Activated gamma-delta T cell (primary cell): ENCODE measurements at regions not wholly inside any gene's neighbourhood (a gene's known extent, or its start where the extent isn't known, plus 50 kb on each side); places are given as distances from the start of the nearest gene placed in this dataset.
"Not testable (repeated sequence)": the region's sequence is repeated elsewhere in the genome, so short reads cannot be mapped to it uniquely, and the experiment has no call there.

Experiments
- DNase-seq: peaks from one replicate; lab custom pipeline; 2025; lab: John Stamatoyannopoulos, UW

GRCh38 chr18:30705943-30706342 lies 336.6 kb downstream of the DSC3 start:
- DNase-seq, result no peak

- DNase-seq, result no peak
Observed at GRCh38 chr18:30698571-30698970, 344.0 kb downstream of the DSC3 start.

GRCh38 chr18:30696201-30696600 lies 346.3 kb downstream of the DSC3 start:
- DNase-seq, result no peak

- no peak for DNase-seq
Observed at GRCh38 chr18:30694773-30695172, 347.8 kb downstream of the DSC3 start.

GRCh38 chr18:30689216-30689615 lies 353.3 kb downstream of the DSC3 start:
- no peak for DNase-seq

GRCh38 chr18:30687501-30687900 lies 355.0 kb downstream of the DSC3 start:
- no peak for DNase-seq

GRCh38 chr18:30684825-30685481 lies 357.6 kb downstream of the DSC3 start:
- no peak for DNase-seq

- no peak for DNase-seq
Observed at GRCh38 chr18:30683836-30684235, 358.7 kb downstream of the DSC3 start.

- DNase-seq, result no peak
Observed at GRCh38 chr18:30682672-30683071, 359.9 kb downstream of the DSC3 start.

GRCh38 chr18:30679285-30679930 lies 363.1 kb downstream of the DSC3 start:
- DNase-seq, result no peak

- not testable (repeated sequence) for DNase-seq
Observed at GRCh38 chr18:30677813-30678212, 364.7 kb downstream of the DSC3 start.

- DNase-seq, result no peak
Observed at GRCh38 chr18:30676053-30676480, 366.5 kb downstream of the DSC3 start.

GRCh38 chr18:30675493-30675892 lies 367.0 kb downstream of the DSC3 start:
- no peak for DNase-seq

- DNase-seq, result no peak
Observed at GRCh38 chr18:30675072-30675471, 367.5 kb downstream of the DSC3 start.

GRCh38 chr18:30674596-30674995 lies 367.9 kb downstream of the DSC3 start:
- DNase-seq, result no peak

GRCh38 chr18:30672439-30672838 lies 370.1 kb downstream of the DSC3 start:
- not testable (repeated sequence) for DNase-seq

GRCh38 chr18:30658306-30658705 lies 384.2 kb downstream of the DSC3 start:
- DNase-seq, result no peak

GRCh38 chr18:30652387-30652786 lies 390.2 kb downstream of the DSC3 start:
- DNase-seq, result no peak

GRCh38 chr18:30650499-30650898 lies 392.0 kb downstream of the DSC3 start:
- no peak for DNase-seq

GRCh38 chr18:30644158-30644557 lies 398.4 kb downstream of the DSC3 start:
- no peak for DNase-seq

- DNase-seq, result no peak
Observed at GRCh38 chr18:30639361-30639760, 403.2 kb downstream of the DSC3 start.

GRCh38 chr18:30634249-30634648 lies 408.3 kb downstream of the DSC3 start:
- no peak for DNase-seq

GRCh38 chr18:30632071-30632698 lies 410.4 kb downstream of the DSC3 start:
- DNase-seq, result no peak
